Endothelial cell of umbilical vein (primary cell): ENCODE measurements at regions not wholly inside any gene's neighbourhood (a gene's known extent, or its start where the extent isn't known, plus 50 kb on each side); places are given as distances from the start of the nearest gene placed in this dataset.

Experiments
- BruUV-seq: library from RNA; stranded (reverse); fragments of 400-500 nt; replicated peaks from 2 replicates; lab custom pipeline; 2021; lab: Mats Ljungman, UMichigan
- CTCF ChIA-PET: fragments of 300-600, 350-600 bp; sonication (Branson Sonifier 250); formaldehyde crosslinking; loops from one replicate; lab custom pipeline; 2021; ENCODE audit warnings: antibody characterized with exemption, inconsistent platforms; lab: Charles Lee
- POLR2A ChIA-PET: fragments of 300-600, 350-600 bp; sonication (Branson Sonifier 250); formaldehyde crosslinking; loops from one replicate; lab custom pipeline; 2021; ENCODE audit warnings: antibody characterized with exemption, inconsistent platforms; lab: Charles Lee
- DNase-seq: peaks from one replicate; pipeline ENCODE4 v3.0.0-alpha.2; 2011; ENCODE audit warnings: low read depth, low spot score
- FAIRE-seq: peaks from 2 replicates; lab custom pipeline; 2011; peaks lifted over from hg19 to GRCh38; lab: Jason Lieb, UNC
- H2AFZ ChIP-seq: 2 replicates; pipeline ENCODE4 v1.6.0; 2012; ENCODE audit warnings: low read depth, low read length, control low read depth, inconsistent platforms
- H3K27ac ChIP-seq: 2 replicates; pipeline ENCODE4 v1.5.1; 2011; ENCODE audit warnings: low read depth, mild to moderate bottlenecking, control low read depth, low read length, moderate library complexity; ENCODE audit not compliant: insufficient read depth
- H3K27me3 ChIP-seq, 2 experiments: 2 replicates each; pipeline versions ENCODE4 v1.6.0 to v1.6.1; 2011; ENCODE audit warnings: low read length in 2 of 2, mixed read lengths in 1 of 2; ENCODE audit not compliant: control insufficient read depth in 2 of 2, insufficient read depth in 2 of 2
- H3K36me3 ChIP-seq, 2 experiments: 2 replicates in 1 of 2; 3 replicates in 1 of 2; pipeline ENCODE4 v1.5.1; 2011; ENCODE audit warnings: low read length in 2 of 2, mild to moderate bottlenecking in 1 of 2, moderate library complexity in 1 of 2; ENCODE audit not compliant: control insufficient read depth in 2 of 2, insufficient read depth in 2 of 2; ENCODE audit errors: extremely low read depth in 1 of 2
- H3K4me1 ChIP-seq: 3 replicates; pipeline ENCODE4 v1.5.1; 2011; ENCODE audit warnings: mild to moderate bottlenecking, low read length; ENCODE audit not compliant: control insufficient read depth, insufficient read depth; ENCODE audit errors: extremely low read depth
- H3K4me2 ChIP-seq: 2 replicates; pipeline ENCODE4 v1.6.1; 2011; ENCODE audit warnings: low read length, control low read depth, mixed read lengths; ENCODE audit not compliant: insufficient read depth
- H3K4me3 ChIP-seq, 3 experiments: fragments of 200-600 bp in 1 of 3; sonication (generic), shearing (Covaris generic) in 1 of 3; replicated peaks in 1 of 3; 2 replicates each; pipeline ENCODE4 v1.5.1; 2011 to 2016; ENCODE audit warnings: control low read depth in 3 of 3, low read length in 3 of 3, mild to moderate bottlenecking in 2 of 3, inconsistent platforms in 1 of 3, low read depth in 1 of 3, moderate library complexity in 1 of 3; ENCODE audit not compliant: insufficient read depth in 1 of 3
- H3K79me2 ChIP-seq: 2 replicates; pipeline ENCODE4 v1.6.0; 2012; ENCODE audit warnings: low read length, inconsistent platforms; ENCODE audit not compliant: control insufficient read depth, insufficient read depth
- H3K9ac ChIP-seq: replicated peaks from 2 replicates; pipeline ENCODE3; 2011; ENCODE audit warnings: low read length, control low read depth; ENCODE audit not compliant: insufficient read depth; ENCODE audit errors: extremely low read depth
- H3K9me1 ChIP-seq: replicated peaks from 3 replicates; pipeline ENCODE4 v1.6.0; 2011; ENCODE audit warnings: mild to moderate bottlenecking, low read length; ENCODE audit not compliant: control insufficient read depth, insufficient read depth; ENCODE audit errors: extremely low read depth
- H3K9me3 ChIP-seq: replicated peaks from 2 replicates; pipeline ENCODE4 v1.5.1; 2012; ENCODE audit warnings: low read length, inconsistent platforms; ENCODE audit not compliant: control insufficient read depth, insufficient read depth
- H4K20me1 ChIP-seq: replicated peaks from 2 replicates; pipeline ENCODE3; 2011; ENCODE audit warnings: mild to moderate bottlenecking, low read length; ENCODE audit not compliant: control insufficient read depth, insufficient read depth; ENCODE audit errors: extremely low read depth
- CTCF ChIP-seq, 2 donors: IDR thresholded peaks; 1 replicate in 1 of 2; 2 replicates in 1 of 2; pipeline ENCODE4 v1.5.1; 2011; ENCODE audit warnings: low read length in 2 of 2, mild to moderate bottlenecking in 2 of 2, moderate library complexity in 2 of 2, control low read depth in 1 of 2, inconsistent platforms in 1 of 2, low read depth in 1 of 2; ENCODE audit not compliant: insufficient read depth in 1 of 2; ENCODE audit errors: extremely low read depth in 1 of 2
- EZH2 ChIP-seq: IDR thresholded peaks from 2 replicates; pipeline ENCODE4 v1.6.1; 2012; ENCODE audit warnings: borderline replicate concordance, low read depth, mild to moderate bottlenecking, moderate library complexity, low read length, inconsistent platforms; ENCODE audit not compliant: severe bottlenecking
- FOS ChIP-seq: IDR thresholded peaks from 2 replicates; pipeline ENCODE4 v1.6.1; 2011; ENCODE audit warnings: mild to moderate bottlenecking, low read length, moderate library complexity, borderline replicate concordance; ENCODE audit not compliant: insufficient read depth
- GATA2 ChIP-seq: IDR thresholded peaks from 2 replicates; pipeline ENCODE4 v1.7.0; 2011; ENCODE audit warnings: low read depth, mild to moderate bottlenecking, moderate library complexity, mixed read lengths, low read length; ENCODE audit not compliant: insufficient read length, insufficient read depth
- JUN ChIP-seq: IDR thresholded peaks from 2 replicates; pipeline ENCODE4 v1.6.1; 2011; ENCODE audit warnings: borderline replicate concordance, low read depth; ENCODE audit not compliant: insufficient read length, insufficient read depth
- MAX ChIP-seq: IDR thresholded peaks from 2 replicates; pipeline ENCODE4 v1.6.1; 2011; ENCODE audit not compliant: insufficient read depth, insufficient read length
- MYC ChIP-seq: IDR thresholded peaks from one replicate; pipeline ENCODE4 v1.6.1; 2011; ENCODE audit warnings: mild to moderate bottlenecking, low read depth, low read length
- POLR2A ChIP-seq: IDR thresholded peaks from 2 replicates; pipeline ENCODE4 v1.6.1; 2012; ENCODE audit warnings: low read depth, mild to moderate bottlenecking, control low read depth, low read length
- POLR2AphosphoS5 ChIP-seq: IDR thresholded peaks from 2 replicates; pipeline ENCODE4 v1.6.1; 2012; ENCODE audit warnings: low read depth, mild to moderate bottlenecking, control low read depth, low read length, moderate library complexity; ENCODE audit not compliant: insufficient read depth
- dilution Hi-C: fragments of 300-500 bp; cut with MboI; formaldehyde crosslinking; loops from one replicate; pipeline ENCODE4 v1.15.0; 2019; ENCODE audit warnings: low sequenced_read_pairs; ENCODE audit not compliant: extremely low pct_ligation_motif_present
- intact Hi-C: fragments of 100-400 bp; cut with micrococcal nuclease; formaldehyde crosslinking; loops from one replicate; pipeline ENCODE4 v1.10.0; 2022

- no peaks in the 10 kb centered on the region for H3K27me3 ChIP-seq
- TF ChIP-seq MYC: no peak
- TF ChIP-seq GATA2: no peak
- TF ChIP-seq EZH2: no peak
- no peak for TF ChIP-seq CTCF (IDR thresholded peaks at IDR 0.05; ENCODE audit: extremely low read depth in 1 of 2, insufficient read depth in 1 of 2, low read depth in 1 of 2, low read length in 2 of 2)
- TF ChIP-seq FOS: no peak
- no peak for TF ChIP-seq POLR2AphosphoS5
- no peak for TF ChIP-seq MAX
- TF ChIP-seq JUN: no peak
- no peak for TF ChIP-seq POLR2A
- BruUV-seq: no TSS peak
- H3K9me3 ChIP-seq: no peaks in the 10 kb centered on the region
- no peaks in the 10 kb centered on the region for H4K20me1 ChIP-seq
- intact Hi-C loops (no loop called here), dilution Hi-C loops (no loop called here)
- no peak overlapping the region for H3K9ac ChIP-seq
- POLR2A ChIA-PET: no interaction called here
- CTCF ChIA-PET: no interaction called here
- no peak overlapping the region for H3K4me2 ChIP-seq
- no peak overlapping the region for H3K27ac ChIP-seq
- no peaks in the 10 kb centered on the region for H3K9me1 ChIP-seq
- DNase-seq (no peak), FAIRE-seq (no peak)
- H3K4me1 ChIP-seq: no peaks in the 10 kb centered on the region
- no peak overlapping the region for H3K4me3 ChIP-seq
- no peak overlapping the region for H2AFZ ChIP-seq
- H3K36me3 ChIP-seq: no peaks in the 10 kb centered on the region
- H3K79me2 ChIP-seq: no peaks in the 10 kb centered on the region
Observed at GRCh38 chr14:38931969-38932652, 170.9 kb downstream of the SEC23A start.
